ENCODE measurements at regions not wholly inside any gene's neighbourhood (a gene's known extent, or its start where the extent isn't known, plus 50 kb on each side); places are given as distances from the start of the nearest gene placed in this dataset. TPM values are rescaled to one million over a fixed set of nuclear protein-coding genes. Genes with fewer than 3 reads are reported as not detected.

DNA sequence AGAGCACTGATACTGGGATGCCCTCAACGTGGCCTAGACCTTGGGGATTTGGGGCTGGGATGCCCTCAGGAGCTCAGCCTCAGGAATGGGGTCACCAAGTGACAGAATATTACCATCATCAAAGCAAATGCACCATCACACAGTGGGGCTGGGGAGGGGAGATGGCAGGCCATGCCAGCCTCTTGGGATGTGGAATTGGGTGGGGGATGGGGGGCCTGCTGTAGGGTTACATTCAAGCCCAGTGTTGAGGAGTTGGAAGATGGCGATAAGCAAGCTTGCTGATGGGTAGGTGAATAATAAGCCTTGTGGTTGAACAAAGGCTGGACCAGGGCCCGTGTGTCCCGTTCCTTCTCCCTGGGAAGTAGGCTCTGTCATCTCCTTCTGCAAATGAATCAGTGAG lies 69.1 kb upstream of the GPR12 start:
- no peak for DNase-seq

DNA sequence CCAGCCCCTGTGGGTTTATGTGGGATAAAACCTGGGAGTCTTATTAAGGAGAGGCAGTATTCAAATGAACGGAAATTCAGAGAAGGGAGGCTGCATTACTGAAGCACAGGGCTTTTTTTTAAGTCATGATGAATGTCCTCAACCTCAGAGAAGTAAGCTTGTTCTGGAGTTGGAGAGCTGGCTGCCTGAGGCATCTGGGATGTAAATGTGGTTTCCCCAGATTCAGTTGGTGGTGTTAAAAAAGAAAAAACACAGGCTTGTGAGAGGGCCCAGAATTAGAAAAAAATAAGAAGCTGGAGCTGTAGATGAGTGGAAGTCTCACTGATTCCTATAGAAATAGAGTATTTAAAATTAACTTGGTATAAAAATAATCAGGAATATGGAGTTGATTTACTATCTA lies 64.0 kb upstream of the GPR12 start:
- DNase-seq, result no peak

DNA sequence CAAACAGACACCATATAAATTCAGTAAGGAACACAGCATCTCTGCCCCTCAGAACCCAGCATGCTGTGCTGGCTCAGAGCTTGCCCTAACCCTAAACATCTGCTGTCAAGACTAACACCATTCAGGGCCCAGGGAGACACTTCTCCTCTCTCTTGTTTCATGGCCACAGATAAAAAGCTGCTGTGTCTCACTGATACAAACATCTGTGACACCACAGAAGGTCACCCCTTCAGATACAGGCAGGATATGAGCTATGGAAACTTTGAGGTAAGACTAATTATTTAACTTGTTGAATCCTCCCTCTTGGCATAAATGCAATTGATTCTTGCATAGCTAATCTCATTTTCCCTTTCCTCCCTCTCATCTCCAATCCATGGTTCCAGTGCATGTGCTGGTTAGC lies 61.6 kb upstream of the GPR12 start:
- no peak for DNase-seq

DNA sequence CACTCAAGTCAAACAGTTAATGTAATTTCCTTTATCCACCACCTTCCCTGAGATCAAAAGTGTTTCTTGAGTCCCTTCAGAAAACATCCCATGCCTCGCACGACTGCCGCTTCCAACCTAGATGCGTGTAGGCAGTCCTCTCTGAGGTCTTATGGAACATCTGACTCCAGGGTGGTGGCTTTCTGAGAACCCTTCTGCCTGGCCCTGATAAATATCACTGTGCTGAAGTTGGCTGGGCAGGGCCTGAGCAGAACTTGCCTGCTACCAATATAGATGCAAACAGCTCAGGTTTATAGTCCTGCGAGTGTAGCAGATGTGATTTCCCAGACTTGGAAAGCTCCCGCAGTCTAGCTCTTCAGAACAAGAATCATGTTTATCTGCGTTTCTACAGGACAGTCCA lies 61.1 kb upstream of the GPR12 start:
- DNase-seq, result no peak

DNA sequence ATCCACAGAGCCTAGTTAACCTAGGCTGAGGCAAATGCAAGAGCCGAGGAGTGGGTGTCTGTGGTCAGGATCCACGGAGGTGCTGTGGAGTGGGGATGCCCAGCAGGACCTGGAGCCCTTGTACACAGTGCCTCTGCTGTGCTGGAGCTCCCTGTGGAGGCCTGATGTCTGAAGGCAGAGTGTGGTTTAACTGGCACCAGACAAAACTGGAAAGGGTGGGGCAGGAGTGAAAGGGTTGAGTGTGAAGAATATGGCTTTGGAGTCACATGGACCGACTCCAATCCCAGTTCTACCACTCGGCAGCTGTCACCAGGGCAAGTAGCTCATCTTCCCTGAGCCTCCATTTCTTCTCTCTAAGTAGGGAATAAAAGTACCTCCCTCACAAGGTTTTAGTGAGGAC lies 60.3 kb upstream of the GPR12 start:
- DNase-seq, result no peak

DNA sequence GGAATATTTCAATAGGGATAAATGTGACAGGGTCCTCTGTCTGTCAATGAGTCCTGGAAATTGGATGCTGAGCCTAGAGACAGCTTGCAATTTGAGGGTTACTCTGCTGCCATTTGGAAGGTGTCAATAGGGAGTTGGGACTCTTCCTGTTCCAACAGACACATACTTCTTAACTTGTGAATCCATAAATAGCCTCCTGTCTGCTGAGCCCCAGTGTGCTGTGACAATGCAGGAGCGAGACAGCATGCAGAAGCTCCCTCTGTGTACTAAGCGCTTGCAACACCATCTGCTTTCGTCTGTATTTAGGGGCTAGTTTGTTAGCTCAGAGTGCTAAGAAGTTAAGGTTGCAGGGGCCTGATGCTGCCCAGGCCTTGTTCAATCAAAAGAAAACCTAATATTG lies 58.5 kb upstream of the GPR12 start:
- DNase-seq, result peak; percentile 21

DNA sequence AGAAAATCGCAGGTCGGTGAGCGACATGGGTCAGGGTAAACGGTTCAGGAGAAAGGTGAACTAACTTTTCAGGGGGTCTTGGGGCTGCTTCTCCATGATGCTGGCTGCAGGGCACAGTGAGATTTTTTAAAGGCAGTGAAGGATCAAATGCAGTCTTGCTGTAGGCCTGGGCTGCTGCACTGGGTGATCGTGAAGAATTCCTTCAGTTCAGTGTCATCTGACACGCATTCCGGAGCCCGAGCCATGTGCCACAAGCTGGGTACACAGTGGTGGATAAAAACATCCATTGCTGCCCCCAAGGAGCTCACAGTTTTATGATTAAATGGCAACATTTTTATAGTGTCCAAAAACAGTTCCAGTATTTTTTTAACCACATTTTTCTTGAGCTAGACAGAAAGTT lies 56.3 kb upstream of the GPR12 start:
- DNase-seq, result no peak

DNA sequence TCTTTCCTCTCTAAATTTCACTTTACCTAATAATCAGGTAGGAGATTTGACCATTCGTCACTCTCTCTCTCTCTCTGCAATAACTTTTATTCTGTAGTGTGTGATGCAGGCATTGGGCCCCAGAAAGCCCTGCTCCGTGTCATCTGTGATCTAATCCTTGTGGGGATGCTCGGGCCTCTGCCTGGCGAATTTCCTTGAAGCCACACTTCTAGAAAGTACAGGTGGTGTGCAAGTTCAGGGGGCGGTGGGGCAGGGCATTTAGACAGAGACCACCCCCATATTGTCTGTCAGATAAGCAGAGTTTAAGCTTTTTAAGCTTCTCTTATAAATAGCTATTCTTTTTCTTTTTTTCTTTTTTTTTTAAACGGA lies 53.4 kb upstream of the GPR12 start:
- DNase-seq, result no peak

DNA sequence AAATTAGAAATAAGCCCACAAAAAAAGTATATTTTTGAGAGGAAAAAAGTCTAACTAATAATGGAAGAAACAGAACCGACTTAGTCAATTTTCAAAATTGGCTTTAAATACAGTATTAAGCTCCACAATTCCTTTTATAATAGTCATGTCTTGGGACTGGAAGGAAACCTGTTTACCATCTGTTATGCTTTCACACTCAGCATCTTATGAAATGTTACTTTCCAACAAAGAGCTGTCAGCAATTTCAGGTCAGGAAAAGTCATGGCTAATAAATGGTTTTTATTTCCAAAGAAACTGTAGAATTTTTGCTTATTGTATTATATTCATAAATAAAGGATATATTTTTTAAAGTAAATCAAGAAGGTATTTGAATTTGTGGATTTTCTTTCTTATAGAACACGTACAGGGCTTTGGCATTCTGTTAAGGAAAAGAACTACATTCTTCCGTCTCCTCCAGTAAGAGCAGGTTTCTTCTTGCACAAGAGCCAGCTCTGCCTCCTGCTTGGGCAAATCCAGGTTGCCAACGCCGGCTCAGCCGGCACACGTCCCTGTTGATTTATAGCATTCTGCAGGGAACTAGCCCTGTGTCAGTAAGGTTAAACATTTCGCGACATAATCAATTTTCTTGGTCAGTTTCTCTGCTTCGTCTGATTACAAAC lies 52.9 kb upstream of the GPR12 start:
- no peak for DNase-seq

DNA sequence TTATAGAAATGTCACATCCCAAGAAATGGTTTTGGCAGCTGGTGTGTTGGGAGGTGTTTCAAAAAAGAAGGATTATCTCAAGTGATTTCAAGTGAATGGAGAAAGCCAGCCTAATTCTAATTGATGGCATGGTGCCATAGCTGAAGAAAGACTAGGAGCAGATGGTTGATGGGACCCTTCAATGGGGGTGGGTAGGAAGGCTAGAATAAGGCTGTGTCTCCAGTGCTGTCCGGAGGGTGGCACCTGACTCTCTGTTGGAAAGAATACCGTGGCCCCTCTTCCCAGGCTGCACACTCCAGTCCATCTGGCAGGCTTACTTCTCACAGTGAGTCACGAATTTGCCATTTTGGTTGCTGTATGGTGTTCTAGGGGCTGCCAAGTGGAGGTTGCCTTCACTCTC lies 51.0 kb upstream of the GPR12 start:
- DNase-seq, result no peak

Small RNA genes lying in the stretch of these regions (small RNA-seq; reads per million reads assigned to genes)
- not detected for gene RPS21P8
